NCI-H2107 treated with DMSO at 0.1 percent for 48 hours (cell line): ENCODE measurements at regions not wholly inside any gene's neighbourhood (a gene's known extent, or its start where the extent isn't known, plus 50 kb on each side); places are given as distances from the start of the nearest gene placed in this dataset.

Experiments used
- DNase-seq: peaks from one replicate; lab custom pipeline; 2025; ENCODE audit not compliant: unreplicated experiment; lab: John Stamatoyannopoulos, UW

- DNase-seq, result no peak
Measured at GRCh38 chr7:73963252-73963822, 64.6 kb upstream of the ELN start.

DNA sequence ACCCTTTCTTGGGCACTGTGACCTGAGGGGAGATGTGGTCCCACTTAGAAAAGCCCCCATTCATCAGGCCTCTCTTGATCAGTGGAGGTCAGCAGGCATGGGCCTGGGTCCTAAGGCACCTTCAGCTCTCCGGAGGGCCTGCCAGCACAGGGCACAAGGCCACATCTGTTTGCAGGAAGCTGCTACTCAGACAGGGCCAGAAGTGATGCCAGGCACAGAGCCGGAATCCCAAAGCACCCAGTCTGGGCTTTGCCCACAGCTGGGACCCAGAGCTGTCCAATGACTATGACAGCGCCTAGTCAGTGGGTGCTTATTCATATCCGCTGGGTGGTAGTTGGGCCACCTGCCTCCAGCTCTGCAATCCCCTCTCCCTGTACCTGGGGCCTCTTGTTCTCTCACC, 63.2 kb upstream of the ELN start:
- DNase-seq, result no peak

GRCh38 chr7:73966062-73966940, 61.7 kb upstream of the ELN start:
- DNase-seq, result no peak

DNA sequence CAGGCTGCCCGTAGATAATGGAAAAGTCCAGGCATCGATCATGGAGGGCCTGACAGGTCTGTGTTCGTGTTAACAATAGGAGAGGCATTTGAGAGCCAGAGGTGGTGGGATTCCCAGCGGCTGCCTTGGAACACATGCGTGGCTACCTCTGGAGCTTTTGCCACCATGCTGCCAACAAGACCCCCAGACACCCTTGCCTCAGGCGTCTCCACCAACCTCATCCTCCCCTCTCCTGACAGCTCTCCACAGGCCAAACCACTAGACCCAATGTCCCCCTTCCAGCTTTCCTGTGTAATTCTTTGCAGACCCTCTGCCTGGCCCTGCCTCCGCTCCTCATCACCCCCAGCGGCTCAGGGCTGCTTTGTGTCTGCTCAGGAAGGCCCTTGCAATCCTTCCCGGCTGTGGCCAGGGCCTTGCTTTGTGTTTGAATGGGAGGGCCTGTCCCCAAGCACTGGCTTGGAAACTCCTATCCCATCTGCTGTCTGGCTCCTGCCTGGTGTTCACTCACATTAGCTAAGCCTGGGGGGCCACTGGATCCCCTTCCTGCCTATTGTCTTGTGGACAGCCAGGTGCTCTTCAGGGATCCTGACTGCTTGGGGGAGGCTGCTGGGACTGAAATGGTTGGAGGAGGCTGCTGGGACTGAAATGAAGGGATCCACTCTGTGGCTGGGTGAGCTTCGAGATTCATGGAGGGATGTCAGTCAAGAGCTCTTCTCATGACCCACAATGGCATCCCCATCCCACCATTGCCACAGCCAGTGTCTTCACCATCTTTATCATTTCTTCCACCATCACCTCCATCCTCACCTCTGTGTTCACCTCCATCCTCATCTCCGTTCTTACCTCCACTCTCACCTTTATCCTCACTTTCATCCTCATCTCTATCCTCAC, 60.8 kb upstream of the ELN start:
- DNase-seq, result no peak

DNA sequence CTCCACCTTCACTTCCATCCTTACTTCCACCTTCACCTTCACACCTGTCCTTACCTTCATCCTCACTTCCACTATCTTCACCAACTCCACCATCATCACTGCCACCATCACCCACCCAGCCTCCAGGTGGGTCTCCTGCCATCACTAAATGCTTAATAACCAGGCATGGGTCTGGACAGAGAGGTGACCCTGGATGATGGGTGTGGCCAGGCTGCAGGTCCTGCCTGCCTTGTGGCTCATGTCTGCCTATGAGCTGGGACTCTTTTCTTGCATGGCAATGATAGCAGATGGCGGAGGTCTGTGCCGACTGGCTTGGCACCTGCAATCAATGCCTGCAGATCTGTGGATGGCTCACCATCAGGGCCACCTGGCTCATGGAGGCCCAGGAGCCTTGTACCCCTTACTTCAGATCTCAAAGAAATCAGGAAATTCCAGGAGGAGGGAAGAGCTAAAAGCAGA, 60.1 kb upstream of the ELN start:
- DNase-seq, result no peak

DNA sequence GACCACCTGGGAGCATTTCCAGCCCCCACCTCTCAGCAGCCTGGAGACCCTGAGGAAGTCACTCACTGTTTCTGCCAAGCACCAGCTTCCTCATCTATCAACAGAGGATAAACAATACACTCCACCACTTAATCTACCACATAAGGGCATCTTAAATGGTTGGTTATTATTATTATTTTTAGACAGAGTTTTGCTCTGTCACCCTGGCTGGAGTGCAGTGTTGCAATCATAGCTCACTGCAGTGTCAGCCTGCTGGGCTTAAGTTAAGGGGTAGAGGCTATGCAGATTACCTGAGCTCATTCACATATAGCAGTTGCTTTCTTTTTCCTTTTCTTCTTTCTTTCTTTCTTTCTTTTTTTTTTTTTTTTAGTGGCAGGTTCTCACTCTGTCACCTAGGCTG, 59.5 kb upstream of the ELN start:
- no peak for DNase-seq

DNA sequence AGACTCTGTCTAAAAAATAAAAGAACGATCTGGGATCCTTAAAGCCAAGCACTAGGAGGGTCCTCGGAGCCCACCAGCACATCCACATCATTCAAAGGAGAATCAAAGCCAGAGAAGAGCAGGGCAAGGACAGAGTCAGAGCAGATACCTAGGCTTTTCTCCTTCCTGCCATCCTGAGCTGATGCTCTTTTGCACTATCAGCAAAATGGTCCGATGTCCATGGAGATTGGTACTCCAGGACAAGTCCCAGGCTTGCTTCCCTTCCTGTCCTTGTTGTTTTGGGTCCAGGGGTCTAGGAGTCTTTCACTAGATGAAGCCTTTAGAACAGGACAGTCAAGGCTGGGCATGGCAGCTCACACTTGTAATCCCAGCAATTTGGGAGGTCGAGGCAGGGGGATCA, 58.0 kb upstream of the ELN start:
- DNase-seq, result no peak

GRCh38 chr7:73970801-73971229, 57.2 kb upstream of the ELN start:
- no peak for DNase-seq

DNA sequence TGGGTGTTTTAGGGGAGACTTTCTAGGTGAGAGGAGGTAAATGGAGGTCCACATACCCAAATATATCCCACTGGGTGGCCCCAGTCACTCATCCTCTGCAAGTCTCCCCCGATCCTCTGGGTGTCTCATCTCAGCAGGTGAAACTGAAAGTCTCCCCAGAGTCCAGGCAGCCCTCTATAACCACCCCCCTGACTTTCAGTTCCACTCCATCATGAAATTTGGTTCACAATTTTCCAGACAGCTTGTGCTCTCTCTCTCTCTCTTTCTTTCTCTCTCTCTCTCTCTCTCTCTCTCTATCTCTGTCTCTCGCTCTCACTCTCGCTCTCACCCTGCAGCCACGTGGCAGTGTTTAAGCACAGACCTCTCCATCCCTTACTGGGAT, 56.7 kb upstream of the ELN start:
- no peak for DNase-seq

GRCh38 chr7:73971704-73972341, 56.1 kb upstream of the ELN start:
- DNase-seq, result no peak

DNA sequence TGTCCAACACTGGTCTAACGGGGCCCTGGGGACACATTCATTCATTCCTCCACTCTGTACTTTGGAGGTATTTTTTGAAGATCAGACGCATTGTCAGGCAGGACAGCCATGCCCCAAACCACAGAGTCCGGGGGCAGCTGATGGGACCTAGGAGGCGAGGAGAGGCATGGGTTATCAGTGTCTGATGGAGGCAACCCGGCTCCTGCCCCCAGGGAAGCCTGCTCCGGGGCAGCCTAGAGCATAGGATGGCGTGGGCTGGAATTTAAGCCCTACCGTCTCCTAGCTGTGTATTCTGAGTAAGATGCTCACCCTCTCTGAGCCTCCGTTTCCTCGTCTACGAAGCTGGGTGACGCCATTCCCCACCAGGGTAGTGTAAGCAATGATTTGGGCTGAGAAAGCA, 55.4 kb upstream of the ELN start:
- DNase-seq, result no peak

DNA sequence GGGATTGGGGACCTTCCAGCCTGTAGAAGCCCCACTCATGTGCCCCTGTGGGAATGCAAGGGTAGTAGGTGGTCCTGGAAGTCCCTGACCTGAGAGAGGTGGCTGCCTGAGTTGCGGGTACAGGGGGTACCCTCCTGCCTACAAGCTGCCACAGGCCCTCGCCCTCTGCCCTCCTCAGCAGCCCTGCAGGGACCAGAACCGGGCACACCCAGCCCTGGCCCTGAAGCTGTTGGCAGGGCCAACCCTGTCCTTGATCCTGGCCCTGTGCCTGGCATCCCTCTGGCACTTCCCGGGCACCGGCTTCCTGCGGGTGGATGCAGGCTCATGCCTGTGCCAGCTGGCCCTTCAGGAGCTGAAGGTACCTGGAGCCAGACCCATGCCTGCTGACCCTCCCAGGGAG, 54.9 kb upstream of the ELN start:
- no peak for DNase-seq

DNA sequence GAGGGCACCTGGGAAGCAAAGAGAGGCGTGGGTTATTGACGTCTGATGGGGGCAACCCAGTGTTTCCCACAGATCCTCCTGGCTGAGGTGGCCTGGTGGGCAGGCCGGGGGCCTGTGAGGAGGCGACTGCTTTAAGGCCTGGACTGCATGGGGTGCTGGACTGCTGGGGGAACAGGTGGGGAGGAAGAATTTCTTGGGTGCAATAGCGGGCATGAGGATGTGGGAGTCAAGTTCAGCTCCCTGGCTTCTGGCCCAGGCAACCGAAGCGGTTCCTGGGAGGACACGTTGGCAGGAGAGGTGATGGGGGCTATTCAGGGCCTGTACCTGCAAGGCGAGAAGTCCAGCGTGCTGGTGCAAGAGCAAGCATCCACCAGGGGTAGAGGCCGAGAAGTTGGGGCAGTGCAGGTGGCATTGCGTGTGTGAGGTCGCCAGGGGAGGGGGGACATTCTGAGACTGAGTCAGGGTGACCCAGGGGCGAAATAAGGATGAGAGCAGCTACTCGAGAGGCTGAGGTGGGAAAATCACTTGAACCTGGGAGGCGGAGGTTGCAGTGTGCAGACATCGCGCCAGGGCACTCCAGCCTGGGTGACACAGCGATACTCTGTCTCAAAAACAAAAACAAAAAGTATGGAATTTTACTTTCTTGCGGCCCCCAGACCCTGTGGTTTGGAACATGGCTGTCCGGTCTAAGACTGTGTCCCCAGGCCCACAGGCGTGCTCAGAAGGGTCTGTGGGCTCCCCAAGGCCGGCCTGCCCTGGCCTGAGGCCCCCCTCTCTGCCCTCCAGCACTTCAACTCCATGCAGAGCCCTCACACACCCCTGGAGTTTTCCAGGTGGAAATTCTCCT, 53.6 kb upstream of the ELN start:
- DNase-seq, result no peak

DNA sequence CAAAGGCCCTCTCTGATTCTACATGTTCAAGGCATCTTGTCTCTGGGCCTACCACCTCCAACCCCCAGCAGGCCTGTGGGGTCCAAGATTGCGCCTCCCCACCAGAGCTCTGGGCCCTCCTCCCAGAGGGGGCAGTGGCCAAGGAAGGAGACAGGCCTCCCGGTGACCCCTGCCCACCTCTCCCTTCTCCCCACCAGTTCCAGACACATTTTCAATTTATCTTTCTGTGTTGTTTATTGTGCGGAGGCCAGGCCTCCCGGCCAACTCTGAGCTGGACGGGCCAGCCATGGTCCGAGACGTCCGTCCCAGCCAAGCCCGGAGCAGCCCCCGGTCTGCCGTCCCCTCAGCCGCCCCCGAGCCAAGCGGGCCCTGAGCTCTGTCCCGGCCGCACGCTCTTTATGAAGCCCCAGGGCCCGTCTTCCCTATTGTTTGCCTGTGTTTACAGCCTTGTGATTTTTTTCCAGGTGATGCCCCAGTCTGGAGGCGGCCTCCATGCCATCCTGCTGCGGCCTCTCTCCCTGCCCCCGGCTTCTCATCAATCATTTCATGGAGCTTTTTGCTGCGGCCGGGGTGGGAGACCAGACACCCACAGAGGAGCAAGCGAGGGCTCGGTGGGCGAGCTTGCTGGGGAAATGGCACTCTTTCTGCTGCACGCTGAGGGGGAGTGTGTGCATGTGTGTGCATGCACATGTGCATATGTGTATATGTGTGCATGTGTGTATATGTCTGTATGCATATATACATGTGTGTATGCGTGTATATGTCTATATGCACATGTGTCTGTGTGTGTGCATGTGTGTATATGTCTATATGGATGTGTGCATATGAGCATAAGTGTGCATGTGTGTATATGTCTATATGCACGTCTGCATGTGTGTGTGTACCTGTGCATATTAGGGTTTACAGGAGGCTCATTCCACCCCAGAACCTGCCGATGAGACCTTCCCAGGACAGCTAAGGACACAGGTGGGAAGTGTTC, 52.7 kb upstream of the ELN start:
- no peak for DNase-seq

DNA sequence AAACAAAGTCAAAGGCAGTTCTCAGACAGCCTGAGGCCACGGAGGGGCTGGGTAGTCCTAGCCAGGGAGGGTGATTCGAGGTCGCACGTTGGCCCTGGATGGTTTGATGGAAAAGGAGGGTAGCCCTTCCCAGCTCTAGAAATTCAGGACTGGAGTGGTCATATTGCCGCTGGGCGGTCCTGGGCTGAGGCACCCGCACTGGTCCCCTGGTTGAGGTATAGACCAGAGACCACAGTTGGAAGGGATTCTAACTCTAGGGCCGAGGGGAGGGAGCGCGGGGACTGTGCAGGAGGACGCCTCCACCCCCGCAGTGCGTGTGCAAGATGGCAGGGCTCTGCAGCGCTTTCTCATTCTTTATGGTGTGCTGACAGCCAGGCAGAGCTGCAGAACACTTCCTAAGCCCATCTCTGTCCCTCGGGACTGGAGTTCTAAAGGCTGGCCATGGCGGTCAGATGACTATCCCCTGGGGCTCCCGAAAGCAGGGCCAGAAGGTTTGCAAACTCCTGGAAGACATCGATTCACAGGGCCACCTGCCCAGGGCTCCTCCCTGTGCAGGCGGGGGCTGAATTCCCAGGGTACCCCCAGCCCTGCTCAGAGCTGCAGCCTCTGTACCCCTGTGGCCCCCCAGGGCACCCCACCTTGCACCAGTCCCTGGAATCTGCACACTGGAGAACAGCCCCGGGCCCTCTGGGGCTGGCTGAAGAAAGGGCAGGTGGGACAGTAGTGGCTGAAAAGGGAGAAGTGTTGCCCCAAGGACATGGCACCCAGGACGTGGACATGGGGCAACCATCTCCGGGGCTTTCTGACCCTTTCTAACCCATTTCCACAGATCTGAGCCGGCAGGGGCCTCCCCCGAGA, 51.0 kb upstream of the ELN start:
- DNase-seq, result peak; percentile 64

GRCh38 chr7:73977619-73978618, 50.1 kb upstream of the ELN start:
- no peak for DNase-seq
